ENCODE measurements at regions not wholly inside any gene's neighbourhood (a gene's known extent, or its start where the extent isn't known, plus 50 kb on each side); places are given as distances from the start of the nearest gene placed in this dataset.
A peak's percentile ranks its signal among the peaks of the same experiment; 100 is the strongest.

DNA sequence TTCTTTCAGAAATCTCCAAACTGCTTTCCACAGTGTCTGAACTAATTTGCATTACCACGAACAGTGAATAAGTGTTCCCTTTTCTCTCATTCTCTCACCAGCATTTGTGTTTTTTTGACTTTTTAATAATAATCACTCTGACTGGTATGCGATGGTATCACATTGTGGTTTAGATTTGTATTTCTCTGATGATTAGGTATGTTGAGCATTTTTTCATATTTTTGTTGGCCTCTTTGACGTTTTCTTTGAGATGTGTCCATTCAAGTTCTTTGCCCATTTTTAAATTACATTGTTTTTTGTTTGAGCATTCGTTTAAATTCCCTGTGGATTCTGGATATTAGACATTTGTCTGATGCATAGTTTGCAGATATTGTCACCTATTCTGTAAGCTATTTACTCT lies 1639.6 kb upstream of the TENM4 start:
- DNase-seq = no peak

DNA sequence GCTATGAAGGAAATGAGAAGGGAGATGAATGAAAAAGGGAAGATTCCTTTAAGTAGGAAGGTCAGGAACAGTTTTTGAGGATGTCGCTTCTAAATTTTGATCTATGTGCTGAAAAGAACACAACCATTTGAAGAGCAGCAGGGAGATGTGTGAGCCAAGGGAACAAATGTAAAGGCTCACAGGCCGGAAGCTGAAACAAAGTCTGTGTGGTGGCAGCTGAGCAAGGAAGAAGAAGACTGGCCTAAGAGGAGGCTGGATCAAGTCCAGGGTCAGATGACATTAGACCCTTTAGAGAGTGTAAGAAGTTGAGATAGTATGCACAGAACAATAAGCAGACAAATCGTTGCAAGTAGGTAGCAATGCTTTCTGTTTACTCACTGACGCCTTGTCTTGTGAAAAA lies 1631.4 kb upstream of the TENM4 start:
- no peak for DNase-seq

DNA sequence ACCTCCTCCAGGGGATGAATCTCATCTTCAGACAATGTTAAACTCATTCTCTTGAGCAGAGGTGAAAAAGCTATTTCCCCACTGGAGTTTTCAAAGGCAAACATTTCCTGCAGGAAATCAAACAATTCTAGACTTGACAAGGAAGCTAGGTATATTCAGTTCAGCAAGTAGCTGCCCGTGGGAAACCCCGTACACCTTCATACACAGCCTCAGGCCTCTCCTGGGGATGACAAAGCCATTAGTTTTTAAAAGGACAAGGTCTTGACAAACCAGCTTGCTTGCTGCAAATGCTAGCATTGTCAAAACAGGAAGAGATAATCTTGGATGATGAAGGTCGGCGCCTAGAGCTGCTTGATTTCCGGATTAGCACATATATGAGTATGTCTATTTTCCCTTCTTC lies 1630.8 kb upstream of the TENM4 start:
- DNase-seq = no peak

DNA sequence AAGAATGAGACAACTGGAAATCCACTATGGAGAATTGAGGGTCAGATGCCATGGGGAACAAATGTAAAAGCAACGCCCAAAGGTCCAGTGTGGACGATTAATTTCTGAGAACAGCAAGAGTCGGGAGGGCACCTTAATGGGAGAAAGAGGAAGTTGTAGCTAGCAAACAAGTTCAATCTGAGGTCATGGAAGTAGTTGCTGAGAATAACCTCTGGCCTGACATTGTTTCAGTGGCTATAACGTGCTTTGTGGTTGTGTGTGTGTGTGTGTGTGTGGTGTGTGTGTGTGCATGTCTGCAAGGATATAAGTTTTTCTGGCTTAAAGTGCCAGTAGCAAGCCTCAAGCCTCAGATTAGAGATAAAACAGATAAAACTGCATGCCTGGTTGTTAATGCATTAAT lies 1630.1 kb upstream of the TENM4 start:
- no peak for DNase-seq

DNA sequence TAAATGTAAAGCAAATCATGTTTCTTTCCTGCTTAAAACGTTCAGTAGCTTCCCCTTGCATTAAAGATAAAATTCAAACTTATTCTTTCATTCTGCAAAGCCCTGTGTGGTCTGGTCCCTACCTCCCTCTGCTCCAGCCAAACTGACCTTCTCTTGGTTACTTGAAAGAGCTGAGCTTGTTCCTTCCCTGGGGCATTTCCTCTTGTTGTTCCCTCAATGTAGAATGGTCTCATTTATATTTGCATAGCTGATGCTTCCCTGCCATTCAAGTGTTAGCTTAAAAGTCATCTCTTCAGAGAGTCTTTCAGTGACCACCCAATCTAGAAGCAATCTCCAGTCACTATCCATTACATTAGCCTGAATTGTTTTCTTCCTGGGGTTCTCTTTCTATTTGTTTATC lies 1618.5 kb upstream of the TENM4 start:
- DNase-seq = no peak

DNA sequence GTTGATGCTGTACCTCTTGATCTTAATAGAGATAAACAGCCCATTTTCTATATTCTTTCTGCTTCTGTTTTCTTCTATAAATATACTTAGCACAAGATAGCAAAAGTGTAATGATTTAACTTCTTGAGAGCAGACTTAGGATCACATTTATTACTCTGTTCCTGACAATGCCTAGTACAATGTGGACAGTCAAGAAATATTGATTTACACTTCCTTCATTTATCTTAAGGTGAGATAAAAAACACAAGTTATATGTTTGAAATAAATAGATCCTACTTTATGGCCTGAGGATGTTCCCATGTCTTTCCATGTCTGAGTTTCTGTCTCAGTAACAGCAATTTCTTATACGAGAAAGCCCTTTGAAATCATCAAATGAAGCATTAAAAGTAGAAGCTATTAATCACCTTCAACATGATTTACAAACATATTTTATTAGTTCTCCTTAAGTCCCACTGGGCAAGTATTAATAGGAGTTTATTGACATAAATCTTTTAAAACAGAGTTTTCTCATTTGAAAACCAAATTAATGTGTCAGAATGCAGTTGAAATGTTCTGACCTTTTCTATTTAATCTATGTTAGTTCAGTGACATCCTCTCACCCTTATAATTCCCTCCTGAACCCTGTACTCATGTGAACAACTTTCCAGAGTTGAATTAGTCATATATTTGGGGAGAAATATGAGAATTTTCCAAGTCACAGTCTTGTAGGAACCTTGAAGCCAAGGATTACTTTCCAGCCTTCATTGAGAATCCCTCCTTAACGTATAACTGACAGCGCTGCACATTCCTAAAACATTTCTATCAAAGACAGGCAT lies 1611.7 kb upstream of the TENM4 start:
- DNase-seq = no peak

DNA sequence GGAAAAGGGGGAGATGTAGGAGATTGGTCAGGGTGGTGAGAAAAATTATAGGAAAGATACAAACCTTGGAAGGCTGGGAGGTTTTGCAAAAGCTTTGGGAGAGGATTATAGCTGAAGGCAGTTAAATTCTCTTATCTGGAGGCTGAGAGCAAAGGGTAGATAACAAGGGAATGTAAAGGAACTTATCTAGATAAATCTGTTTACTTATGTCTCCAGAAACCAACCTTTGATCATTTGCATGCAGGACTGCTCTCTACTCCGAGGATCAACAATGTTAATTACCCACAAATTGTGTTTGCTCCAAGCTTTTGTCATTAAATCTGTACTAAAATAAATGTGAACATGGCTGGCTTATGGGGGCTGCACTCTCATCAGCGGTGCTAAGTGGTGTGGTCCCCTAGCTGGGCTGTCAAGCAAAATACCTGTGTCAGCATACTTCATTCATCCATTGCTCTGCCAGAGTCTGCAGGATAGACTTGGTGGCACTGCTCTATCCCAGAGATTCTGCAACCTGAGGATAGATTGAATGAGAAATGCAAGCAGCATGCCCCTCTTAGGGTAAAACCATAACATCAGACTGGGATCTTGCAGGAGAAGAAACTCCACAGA lies 1599.2 kb upstream of the TENM4 start:
- DNase-seq = no peak

DNA sequence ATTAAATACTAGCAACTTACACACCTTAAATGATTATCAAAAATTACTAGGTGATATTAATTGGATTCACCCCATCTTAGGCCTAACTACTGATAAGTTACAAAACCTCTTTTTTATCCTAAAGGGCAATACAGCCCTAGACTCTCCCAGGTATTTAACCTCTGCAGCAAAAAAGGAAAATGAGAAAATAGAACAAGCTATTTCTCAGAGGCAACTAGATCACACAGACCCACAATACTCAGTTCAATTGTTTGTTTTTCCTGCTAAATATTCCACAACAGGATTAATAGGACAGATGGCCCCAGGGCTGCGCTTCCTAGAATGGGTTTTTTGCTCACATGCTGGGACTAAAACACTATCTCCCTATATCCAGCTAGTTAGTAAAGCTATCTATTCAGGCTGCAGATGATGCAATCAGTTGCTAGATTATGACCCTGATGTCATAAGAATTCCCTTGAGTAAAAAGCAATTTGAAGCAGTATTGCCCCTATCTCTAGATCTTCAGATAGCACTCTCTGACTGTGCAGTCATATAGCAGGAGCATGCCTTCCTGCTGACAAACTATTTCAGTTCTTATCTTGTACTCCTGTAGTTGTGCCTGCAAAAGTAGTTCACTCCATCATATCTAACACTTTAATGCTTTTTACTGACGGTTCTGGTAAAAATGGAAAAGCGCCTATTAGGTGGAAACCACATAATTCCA lies 1595.5 kb upstream of the TENM4 start:
- no peak for DNase-seq

DNA sequence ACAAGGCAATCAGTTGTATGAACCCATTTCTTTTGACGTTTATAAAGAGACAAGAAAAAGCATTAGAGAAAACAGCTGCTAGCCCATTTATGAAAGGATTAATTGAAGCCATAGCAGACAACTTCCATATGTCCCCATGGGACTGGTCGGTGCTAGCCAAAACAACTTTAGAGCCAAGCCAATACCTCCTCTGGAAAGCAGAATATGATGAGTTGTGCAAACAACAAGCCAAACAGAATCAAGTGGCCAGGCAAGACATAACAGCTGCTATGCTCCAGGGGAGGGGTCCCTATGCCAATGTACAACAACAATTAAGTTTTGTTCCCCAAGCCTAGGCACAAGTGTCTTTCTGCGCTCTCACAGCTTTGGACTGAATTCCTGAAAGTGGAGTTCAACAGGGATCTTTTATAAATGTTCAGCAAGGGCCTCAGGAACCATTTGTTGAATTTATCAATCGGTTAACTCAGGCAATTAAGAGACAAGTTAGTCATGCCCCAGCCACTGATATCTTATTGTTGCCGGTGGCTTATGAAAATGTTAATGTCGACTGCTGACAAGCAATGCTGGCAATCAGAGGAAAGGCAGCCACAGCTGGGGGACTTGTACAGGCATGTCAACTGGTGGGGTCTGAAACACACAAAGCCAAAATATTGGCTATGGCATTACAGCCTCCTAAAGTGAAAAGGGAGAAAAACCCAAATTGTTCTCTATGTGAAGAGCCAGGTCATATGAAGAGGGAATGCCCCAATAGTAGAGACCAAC lies 1593.1 kb upstream of the TENM4 start:
- no peak for DNase-seq

DNA sequence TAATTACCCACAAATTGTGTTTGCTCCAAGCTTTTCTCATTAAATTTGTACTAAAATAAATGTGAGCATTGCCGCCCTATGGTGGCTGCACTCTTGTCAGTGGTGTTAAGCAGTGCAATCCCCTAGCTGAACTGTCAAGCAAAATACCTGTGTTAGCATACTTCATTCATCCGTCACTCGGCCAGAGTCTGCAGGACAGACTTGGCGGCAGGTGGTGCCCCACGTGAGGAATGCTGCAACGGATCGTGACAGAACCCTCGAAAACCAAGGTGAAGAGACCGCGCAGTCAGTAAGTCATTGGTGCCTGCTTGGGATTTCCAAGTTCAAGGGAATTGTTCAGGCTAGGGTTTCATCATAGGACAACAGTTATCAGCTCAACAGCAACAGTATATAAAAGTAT lies 1592.1 kb upstream of the TENM4 start:
- no peak for DNase-seq

DNA sequence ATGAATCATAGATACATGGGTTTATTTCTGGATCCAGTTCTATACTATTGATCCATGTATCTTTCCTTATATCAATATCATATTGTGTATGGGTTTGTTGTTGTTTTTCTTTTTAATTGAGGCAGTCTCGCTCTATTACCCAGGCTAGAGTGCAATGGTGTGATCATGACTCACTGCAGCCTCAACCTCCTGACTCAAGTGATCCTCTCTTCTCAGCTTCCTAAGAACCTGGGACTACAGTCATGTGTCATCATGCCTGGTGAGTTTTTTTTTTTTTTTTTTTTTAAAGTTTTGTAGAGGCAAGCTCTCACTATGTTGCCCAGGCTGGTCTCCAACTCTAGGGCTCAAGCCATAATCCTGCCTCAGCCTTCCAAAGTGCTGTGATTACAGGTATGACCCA lies 1589.4 kb upstream of the TENM4 start:
- DNase-seq = no peak

DNA sequence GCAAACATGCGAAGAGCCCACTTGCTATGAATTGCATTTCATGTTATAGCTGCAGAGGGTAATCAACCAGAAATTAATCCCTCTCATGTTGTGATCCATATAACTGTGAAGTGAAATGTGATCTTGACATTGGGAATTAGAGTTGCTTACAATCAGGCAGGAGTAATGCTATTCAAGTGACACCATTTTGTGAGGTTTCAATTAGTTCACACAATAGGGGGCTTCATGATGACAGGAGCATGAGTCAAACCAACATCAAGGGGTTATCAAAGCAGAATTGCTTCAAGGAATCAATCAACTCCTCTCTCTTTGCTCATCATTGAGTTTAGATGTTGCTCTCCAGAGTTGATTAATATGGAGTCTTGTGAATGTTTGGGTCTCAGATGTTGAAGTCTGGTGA lies 1585.2 kb upstream of the TENM4 start:
- DNase-seq = no peak

DNA sequence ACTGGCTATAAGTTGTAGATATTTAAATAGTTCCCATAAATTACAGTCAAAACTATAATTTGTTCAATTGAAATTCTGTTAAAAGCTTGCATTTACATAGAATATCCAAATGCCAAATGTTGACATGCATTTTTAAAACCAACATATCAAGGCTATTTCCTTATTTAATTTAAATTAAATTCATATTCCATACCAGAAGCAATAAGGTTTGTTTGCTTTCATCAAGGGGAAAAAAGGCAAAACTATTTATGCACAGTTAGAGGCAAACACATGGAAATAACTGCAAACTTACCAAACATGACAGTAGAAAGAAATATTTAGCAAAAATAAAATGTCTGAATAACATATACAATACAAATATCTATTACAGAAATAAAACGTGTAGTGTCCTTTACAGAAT lies 1581.2 kb upstream of the TENM4 start:
- no peak for DNase-seq

DNA sequence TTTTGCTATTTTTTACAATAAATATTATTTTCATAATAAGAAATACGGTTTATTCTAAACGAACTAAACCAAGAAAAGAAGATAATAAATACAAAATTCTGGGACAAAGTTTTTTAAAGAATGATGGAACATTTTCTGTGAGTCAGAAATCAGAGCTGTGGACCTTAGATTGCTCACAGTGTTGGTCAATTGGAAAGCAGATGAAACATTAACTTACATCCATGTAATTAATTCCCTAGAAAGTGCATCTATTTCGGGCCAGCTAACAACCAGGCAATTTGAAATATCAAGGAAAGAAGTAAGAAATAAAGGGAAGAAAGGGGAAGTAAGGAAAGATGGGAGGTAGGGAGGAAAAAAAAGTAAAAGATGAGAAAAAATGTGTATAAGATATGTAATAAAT lies 1569.8 kb upstream of the TENM4 start:
- DNase-seq = no peak

DNA sequence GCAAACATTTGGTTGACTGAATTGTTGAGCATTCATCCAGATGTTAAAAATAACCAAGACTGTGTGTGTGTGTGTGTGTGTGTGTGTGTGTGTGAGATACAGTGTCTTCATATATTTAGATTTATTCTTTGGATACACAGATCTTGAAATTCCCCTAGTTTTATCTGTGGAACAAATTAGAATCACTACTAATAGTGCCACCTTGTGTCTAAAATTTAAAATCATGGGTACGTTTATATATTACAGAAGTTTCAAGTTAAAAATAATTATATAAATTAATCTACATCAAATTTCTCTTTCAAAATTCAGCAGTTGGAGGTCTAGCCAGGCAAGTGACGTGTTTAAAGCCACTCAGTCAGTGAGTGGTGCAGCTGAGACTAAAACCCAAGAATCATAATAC lies 1566.2 kb upstream of the TENM4 start:
- peak; percentile 4 for DNase-seq

DNA sequence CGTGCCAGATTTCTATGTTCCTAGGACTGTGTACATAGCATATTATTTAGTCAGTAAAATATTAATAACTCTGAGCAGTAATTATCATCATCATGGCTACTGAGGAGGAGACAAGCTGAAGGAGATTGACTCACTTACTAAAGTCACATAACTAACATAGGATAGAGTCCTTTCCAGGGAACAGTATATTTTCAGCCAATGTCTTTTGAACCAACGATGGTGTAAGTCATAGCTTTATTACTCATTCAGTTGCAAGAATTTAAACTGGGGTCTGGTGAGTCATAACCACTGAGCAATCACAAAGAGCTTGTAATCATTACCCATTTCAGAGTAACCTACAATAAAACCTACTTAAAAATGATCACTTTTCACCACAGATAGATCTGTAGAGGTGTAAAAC lies 1564.8 kb upstream of the TENM4 start:
- DNase-seq = peak; percentile 70

DNA sequence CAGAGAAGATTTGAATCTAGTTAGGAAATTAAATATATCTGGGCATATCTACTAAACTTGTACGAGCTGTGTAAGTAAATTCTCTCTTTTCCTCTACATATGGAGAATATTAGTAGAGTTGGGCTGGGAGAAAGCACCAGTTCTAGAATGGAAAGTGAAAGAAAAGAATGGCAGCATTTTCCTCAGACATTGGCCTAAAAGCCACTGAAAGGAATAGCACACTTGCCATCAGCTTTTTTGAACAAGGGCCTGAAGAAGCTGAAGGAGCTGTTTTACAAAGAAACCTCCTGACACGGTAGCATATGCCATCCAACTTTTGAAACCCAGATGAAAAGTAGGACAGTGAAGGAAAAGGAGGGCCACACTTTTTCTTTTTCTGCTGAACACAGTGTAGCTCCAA lies 1563.7 kb upstream of the TENM4 start:
- no peak for DNase-seq

DNA sequence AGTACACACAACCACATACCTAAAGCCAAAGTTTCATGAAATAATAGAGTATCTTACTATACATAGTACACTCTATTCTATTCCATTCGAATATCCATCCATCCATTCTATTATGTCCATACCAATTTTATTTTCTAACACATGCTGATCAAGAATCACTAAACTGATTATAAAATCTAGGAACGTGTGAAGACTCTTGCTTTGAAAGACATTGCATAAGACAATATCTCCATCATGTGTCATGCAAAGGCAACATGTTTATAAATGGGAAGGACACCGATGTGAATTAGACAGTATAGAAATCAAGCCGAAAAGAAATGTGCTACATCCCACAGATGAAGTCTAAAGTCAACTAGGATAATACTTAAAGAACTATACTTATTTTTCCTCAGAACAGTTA lies 1561.5 kb upstream of the TENM4 start:
- DNase-seq = no peak

DNA sequence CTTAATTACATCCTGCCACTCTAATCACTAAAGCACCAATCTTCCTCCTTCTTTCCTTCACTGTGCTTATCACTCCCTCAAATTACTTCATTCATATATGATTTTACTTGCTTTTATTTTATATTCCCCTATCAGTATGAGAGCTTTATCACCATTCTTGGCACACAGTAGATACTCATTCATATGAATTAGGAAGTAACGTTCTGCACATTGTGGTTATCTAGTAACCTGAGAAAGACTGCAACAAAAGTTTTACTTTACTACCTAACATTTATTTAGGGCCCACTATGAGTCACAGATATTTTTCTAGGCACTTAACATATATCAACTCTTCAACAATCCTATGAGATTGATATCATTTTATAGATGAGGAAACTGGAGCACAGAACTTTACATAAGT lies 1559.9 kb upstream of the TENM4 start:
- no peak for DNase-seq

DNA sequence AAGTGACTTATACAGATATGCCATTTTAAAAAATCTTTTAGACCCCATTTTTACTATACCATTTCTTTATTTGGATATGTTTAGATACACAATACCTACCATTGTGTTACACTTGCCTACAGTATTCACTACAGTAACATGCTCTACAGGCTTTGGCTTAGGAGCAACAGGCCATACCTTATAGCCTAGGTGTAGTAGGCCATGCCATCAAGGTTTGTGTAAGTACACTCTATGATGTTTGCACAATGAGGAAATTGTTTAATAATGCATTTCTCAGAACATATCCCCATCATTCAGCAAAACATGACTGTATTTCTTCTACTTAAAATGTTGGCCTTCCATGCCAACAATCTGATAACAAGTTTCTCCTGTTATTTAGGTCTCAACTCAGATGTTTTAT lies 1559.5 kb upstream of the TENM4 start:
- no peak for DNase-seq

DNA sequence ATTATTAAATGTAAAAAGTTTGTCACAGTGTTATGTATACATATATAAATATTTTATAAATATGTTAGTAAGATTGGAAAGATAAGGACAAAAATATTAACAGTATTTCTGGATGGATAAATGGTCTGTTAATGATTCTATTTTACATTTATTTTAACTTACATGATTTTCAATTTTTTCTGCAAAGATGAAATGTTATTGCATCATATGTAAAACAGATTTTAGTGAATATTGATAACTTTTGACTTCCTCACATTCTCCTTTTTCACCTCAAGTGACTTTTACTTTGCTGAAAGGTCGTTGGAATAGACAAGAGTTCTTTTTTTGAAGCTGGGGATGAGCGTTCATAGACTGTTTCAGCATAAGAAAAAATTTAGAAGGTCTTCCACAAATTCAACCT lies 1554.7 kb upstream of the TENM4 start:
- no peak for DNase-seq

DNA sequence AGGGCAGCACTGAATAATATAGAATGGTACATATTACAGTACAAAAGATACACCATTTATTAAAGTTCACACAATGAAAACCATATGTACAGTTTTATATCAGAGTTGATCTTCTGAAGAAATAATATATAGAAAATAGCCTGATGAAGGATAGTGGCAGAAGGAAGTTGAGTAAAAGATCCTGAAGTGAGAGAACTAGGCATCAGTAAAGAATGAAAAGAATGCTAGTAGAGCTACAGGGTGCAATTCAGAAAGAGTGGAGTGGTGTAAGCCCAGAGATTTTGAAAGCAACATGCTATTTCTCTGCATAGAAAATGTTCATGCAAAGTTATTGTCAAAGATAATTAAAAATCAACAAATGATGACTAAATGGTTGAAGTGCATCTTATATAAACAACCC lies 1552.7 kb upstream of the TENM4 start:
- DNase-seq = no peak

DNA sequence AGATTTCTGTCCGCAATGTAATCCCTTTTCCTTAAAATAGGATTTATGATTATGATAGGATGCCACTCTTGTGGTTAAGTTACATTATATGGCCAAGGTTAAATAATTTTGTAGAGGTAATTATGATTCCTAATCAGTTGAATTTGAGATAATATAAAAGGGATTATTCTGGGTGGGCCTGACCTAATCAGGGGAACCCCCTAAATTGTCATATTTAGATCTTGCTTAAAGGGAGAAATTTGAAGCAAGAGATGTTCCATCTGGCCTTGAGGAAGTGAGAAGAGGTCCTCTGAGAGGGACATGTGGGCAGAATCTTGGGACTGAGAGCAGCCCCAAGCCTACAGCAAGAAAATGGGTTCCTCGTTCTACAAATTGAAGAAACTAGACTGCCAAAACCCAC lies 1550.1 kb upstream of the TENM4 start:
- DNase-seq = no peak

DNA sequence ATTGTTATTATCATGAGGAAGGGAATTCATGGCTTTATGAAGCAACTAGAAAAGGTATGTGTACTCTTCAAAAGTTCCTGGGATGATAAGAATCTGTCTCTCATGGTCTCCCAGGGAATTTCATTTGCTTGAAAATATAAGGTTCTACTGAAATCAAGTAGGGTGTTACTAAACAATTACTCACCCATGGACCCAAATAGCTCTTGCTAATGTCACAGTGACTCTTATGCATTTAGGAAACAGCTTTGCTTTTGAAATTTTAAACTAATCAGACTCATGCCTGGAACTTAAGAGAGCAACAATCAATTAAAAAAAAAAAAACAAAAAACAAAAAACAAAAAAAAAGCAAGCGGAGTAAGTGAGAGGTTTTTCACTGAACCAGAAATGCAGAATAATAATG lies 1546.3 kb upstream of the TENM4 start:
- no peak for DNase-seq
